HepG2 (cell line): ENCODE measurements at regions not wholly inside any gene's neighbourhood (a gene's known extent, or its start where the extent isn't known, plus 50 kb on each side); places are given as distances from the start of the nearest gene placed in this dataset.

ENCODE experiments used
- ATAC-seq: fragments of 200-7000 bp; cut with Tn5 transposase; 3 replicates; pipeline ENCODE4 v1.9.1; 2020; ENCODE audit warnings: mild to moderate bottlenecking, moderate library complexity
- BruUV-seq: library from RNA; stranded (reverse); fragments of 400-500 nt; replicated peaks from 2 replicates; lab custom pipeline; 2021; lab: Mats Ljungman, UMichigan
- CTCF ChIA-PET: fragments of 300-600 bp; formaldehyde crosslinking; extraction: SDS; loops from one replicate; lab custom pipeline; 2021; ENCODE audit warnings: low total read pairs, inconsistent platforms, low intra/inter-chr PET ratio; lab: Yijun Ruan, JAX
- POLR2A ChIA-PET: fragments of 350-600 bp; sonication (Branson Sonifier 250); formaldehyde crosslinking; loops from one replicate; lab custom pipeline; 2020; ENCODE audit warnings: antibody characterized with exemption, inconsistent platforms; lab: Yijun Ruan, JAX
- DNase-seq: peaks from one replicate; pipeline ENCODE4 v3.0.0-alpha.2; 2015; ENCODE audit warnings: low spot score
- FAIRE-seq: peaks from 3 replicates; lab custom pipeline; 2011; peaks lifted over from hg19 to GRCh38; lab: Jason Lieb, UNC
- H2AFZ ChIP-seq: one replicate; pipeline ENCODE4 v1.6.1; 2011; ENCODE audit warnings: low read length, inconsistent platforms
- H3K27ac ChIP-seq: fragments of 300-600 bp; 3 replicates; pipeline ENCODE4 v1.8.0; 2011; ENCODE audit warnings: mixed run types, mild to moderate bottlenecking, mixed read lengths, low read length, inconsistent platforms; ENCODE audit not compliant: insufficient read depth; ENCODE audit errors: extremely low read length
- H3K27me3 ChIP-seq, 2 experiments: fragments of 200-600 bp in 1 of 2; 2 replicates in 1 of 2; 3 replicates in 1 of 2; pipeline versions ENCODE4 v1.6.0 to v1.8.0; 2011; ENCODE audit warnings: low read length in 2 of 2, mild to moderate bottlenecking in 2 of 2, moderate library complexity in 2 of 2, inconsistent platforms in 1 of 2; ENCODE audit not compliant: insufficient read depth in 2 of 2, control insufficient read depth in 1 of 2
- H3K36me3 ChIP-seq, 2 experiments: fragments of 200-600 bp in 1 of 2; replicated peaks in 1 of 2; 2 replicates in 1 of 2; 3 replicates in 1 of 2; pipeline versions ENCODE4 v1.5.1 to v1.8.0; 2011; ENCODE audit warnings: low read length in 2 of 2, inconsistent platforms in 1 of 2; ENCODE audit not compliant: insufficient read depth in 2 of 2, control insufficient read depth in 1 of 2
- H3K4me1 ChIP-seq: 2 replicates; pipeline ENCODE4 v1.5.1; 2012; ENCODE audit warnings: low read length, inconsistent platforms; ENCODE audit not compliant: insufficient read depth
- H3K4me2 ChIP-seq: 2 replicates; pipeline ENCODE4 v1.6.0; 2011; ENCODE audit warnings: low read depth, low read length, inconsistent platforms
- H3K4me3 ChIP-seq, 3 experiments: fragments of 200-600 bp in 1 of 3; sonication (generic), shearing (Covaris generic) in 1 of 3; replicated peaks in 1 of 3; 2 replicates each; pipeline ENCODE4 v1.5.1; 2011 to 2016; ENCODE audit warnings: low read length in 3 of 3, inconsistent platforms in 2 of 3, low read depth in 2 of 3, mild to moderate bottlenecking in 2 of 3, control low read depth in 1 of 3, mixed read lengths in 1 of 3; ENCODE audit not compliant: insufficient read depth in 1 of 3
- H3K79me2 ChIP-seq: one replicate; pipeline ENCODE4 v1.6.1; 2011; ENCODE audit warnings: low read length, inconsistent platforms; ENCODE audit not compliant: insufficient read depth
- H3K9ac ChIP-seq: 2 replicates; pipeline ENCODE4 v1.6.0; 2011; ENCODE audit warnings: mild to moderate bottlenecking, low read depth, low read length, inconsistent platforms; ENCODE audit not compliant: insufficient read depth
- H3K9me3 ChIP-seq: 2 replicates; pipeline ENCODE4 v1.5.1; 2012; ENCODE audit warnings: mild to moderate bottlenecking, low read length
- H4K20me1 ChIP-seq: 2 replicates; pipeline ENCODE4 v1.6.0; 2011; ENCODE audit warnings: inconsistent platforms, mild to moderate bottlenecking, low read length, moderate library complexity; ENCODE audit not compliant: insufficient read depth
- MAFK ChIP-seq, 2 experiments: IDR thresholded peaks in 1 of 2; conservative IDR thresholded peaks in 1 of 2; 2 replicates each; pipeline ENCODE4 v1.6.1; 2011; ENCODE audit warnings: improper control_type of control experiment in 2 of 2, low read length in 2 of 2
- MED8 ChIP-seq: sonication (generic); formaldehyde crosslinking; IDR thresholded peaks from 2 replicates; pipeline ENCODE4 v1.8.1; 2023; ENCODE audit warnings: mild to moderate bottlenecking, missing genetic modification reagents; ENCODE audit not compliant: insufficient replicate concordance
- ZBTB34 ChIP-seq: sonication (generic); formaldehyde crosslinking; IDR thresholded peaks from 2 replicates; pipeline ENCODE4 v1.8.0; 2022; ENCODE audit warnings: mild to moderate bottlenecking, missing genetic modification reagents
- ZNF142 ChIP-seq: sonication (generic); formaldehyde crosslinking; IDR thresholded peaks from 2 replicates; pipeline ENCODE4 v1.4.0; 2020; ENCODE audit warnings: missing genetic modification reagents
- ZNF558 ChIP-seq: sonication (generic); formaldehyde crosslinking; IDR thresholded peaks from 2 replicates; pipeline ENCODE4 v1.9.0; 2022; ENCODE audit warnings: mild to moderate bottlenecking, missing genetic modification reagents, borderline replicate concordance
- ZNF652 ChIP-seq: IDR thresholded peaks from 2 replicates; pipeline ENCODE4 v1.6.1; 2016; ENCODE audit warnings: low read depth, borderline replicate concordance
- ZNF775 ChIP-seq: sonication (generic); formaldehyde crosslinking; IDR thresholded peaks from 2 replicates; pipeline ENCODE4 v1.4.0; 2020; ENCODE audit warnings: missing genetic modification reagents, mild to moderate bottlenecking, moderate library complexity, borderline replicate concordance
- WGBS: methylation state at CpG from one replicate; pipeline ENCODE4 v1.1.6; 2017; ENCODE audit warnings: low lambda C conversion rate; 5-methylcytosine and 5-hydroxymethylcytosine counted together
- in situ Hi-C: cut with HindIII; loops from 2 replicates; pipeline ENCODE4 v1.10.0; 2017; ENCODE audit warnings: low pct_unique_long_range_greater_than_20kb; ENCODE audit not compliant: extremely low pct_ligation_motif_present
- intact Hi-C: fragments of 100-400 bp; cut with micrococcal nuclease; formaldehyde crosslinking; loops from one replicate; pipeline ENCODE4 v1.10.0; 2022; ENCODE audit not compliant: unreplicated experiment
- TF ChIP-seq, protein P1 (sequence below): sonication (generic); formaldehyde crosslinking; IDR thresholded peaks from 2 replicates; pipeline ENCODE4 v1.4.0; 2020; ENCODE audit warnings: missing genetic modification reagents, borderline replicate concordance

DNA sequence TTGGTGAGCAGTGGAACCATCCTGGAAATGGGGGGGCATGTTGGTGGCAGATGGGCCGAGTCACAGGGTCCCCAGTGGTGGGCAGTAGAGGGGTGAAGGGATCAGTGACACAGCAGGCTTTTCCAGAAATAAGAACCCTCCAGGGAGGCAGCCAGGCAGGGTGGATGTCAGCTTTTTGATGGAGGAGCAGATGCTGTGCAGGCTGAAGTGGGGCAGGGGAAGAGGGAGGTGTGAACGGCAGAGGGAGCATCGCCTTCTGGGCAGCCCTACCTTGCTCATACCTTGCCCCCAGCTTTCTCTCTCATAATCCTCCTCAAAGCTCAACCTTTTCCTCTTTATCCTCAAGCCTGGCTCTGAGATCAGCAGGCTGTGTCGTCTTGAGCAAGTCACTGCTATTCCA is 131.8 kb upstream of the IPO9 start:
- no peak for TF ChIP-seq ZNF652 (CRISPR knock-in tag)
- TF ChIP-seq ZNF775: no peak
- no peak for TF ChIP-seq ZNF142 (CRISPR knock-in tag)
- TF ChIP-seq ZNF558 (CRISPR knock-in tag): no peak
- no peak for TF ChIP-seq ZBTB34 (CRISPR knock-in tag)
- TF ChIP-seq, protein P1, sequence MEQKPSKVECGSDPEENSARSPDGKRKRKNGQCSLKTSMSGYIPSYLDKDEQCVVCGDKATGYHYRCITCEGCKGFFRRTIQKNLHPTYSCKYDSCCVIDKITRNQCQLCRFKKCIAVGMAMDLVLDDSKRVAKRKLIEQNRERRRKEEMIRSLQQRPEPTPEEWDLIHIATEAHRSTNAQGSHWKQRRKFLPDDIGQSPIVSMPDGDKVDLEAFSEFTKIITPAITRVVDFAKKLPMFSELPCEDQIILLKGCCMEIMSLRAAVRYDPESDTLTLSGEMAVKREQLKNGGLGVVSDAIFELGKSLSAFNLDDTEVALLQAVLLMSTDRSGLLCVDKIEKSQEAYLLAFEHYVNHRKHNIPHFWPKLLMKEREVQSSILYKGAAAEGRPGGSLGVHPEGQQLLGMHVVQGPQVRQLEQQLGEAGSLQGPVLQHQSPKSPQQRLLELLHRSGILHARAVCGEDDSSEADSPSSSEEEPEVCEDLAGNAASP (CRISPR knock-in tag): no peak
- no peak for TF ChIP-seq MED8 (CRISPR knock-in tag)
- no peak for TF ChIP-seq MAFK (conservative IDR thresholded peaks at IDR 0.05 in 1 of 2, IDR thresholded peaks at IDR 0.05 in 1 of 2; ENCODE audit: low read length in 2 of 2)
- TF ChIP-seq, all 625 proteins: peak for 0
- no peaks in the 10 kb centered on the region for H3K4me1 ChIP-seq
- H4K20me1 ChIP-seq: no peaks in the 10 kb centered on the region
- FAIRE-seq (no peak), DNase-seq (no peak), ATAC-seq (no peak)
- H3K9ac ChIP-seq: no peak overlapping the region
- intact Hi-C loops: no loop called here
- ChIA-PET CTCF (no interaction called here), POLR2A (no interaction called here)
- H3K27ac ChIP-seq: no peak overlapping the region
- no peak overlapping the region for H3K4me3 ChIP-seq
- no peaks in the 10 kb centered on the region for H3K79me2 ChIP-seq
- H3K36me3 ChIP-seq: no peaks in the 10 kb centered on the region
- BruUV-seq: no TSS peak
- H3K4me2 ChIP-seq: no peak overlapping the region
- 4% methylated on average over 3 of the region's 4 CpGs for WGBS
- H3K27me3 ChIP-seq: peaks cover 2 to 20% of the 10 kb centered on the region in 2 experiments; a peak in 2 of 5 replicates
- in situ Hi-C loops: no loop called here
- no peaks in the 10 kb centered on the region for H3K9me3 ChIP-seq
- H2AFZ ChIP-seq: no peak overlapping the region
